GM12875 (cell line): ENCODE measurements at regions not wholly inside any gene's neighbourhood (a gene's known extent, or its start where the extent isn't known, plus 50 kb on each side); places are given as distances from the start of the nearest gene placed in this dataset.

Experiments
- H3K4me3 ChIP-seq: one replicate; pipeline ENCODE4 v1.5.1; 2011; ENCODE audit warnings: low read depth, low read length, control low read depth
- CTCF ChIP-seq: IDR thresholded peaks from 2 replicates; pipeline ENCODE4 v1.5.1; 2011; ENCODE audit warnings: low read depth, mild to moderate bottlenecking, control low read depth, inconsistent platforms, low read length, moderate library complexity, borderline replicate concordance; ENCODE audit not compliant: insufficient read depth

GRCh38 chr4:37023504-37023903 is 221.0 kb upstream of the NWD2 start:
- no peak for TF ChIP-seq CTCF
- H3K4me3 ChIP-seq = no peak overlapping the region

DNA sequence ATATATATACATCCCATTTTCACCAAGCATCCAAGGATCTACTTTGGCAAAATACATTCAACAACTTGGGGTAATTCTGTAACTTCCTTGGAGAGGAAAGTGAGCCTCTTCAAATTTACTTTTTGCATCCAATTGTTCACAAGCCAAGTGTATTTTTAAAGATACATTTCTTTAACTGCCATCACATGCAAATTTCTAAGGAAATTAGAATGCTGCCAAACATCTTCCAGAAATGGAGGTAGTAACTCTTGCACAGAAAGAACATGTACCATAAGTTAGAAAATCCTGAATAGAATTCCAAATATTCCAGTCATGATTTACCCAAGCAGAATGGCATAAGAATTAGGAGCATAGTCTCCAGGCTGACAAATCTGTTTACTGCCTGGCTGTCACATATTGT is 220.5 kb upstream of the NWD2 start:
- H3K4me3 ChIP-seq = no peak overlapping the region
- TF ChIP-seq CTCF = no peak

- TF ChIP-seq CTCF = no peak
- no peak overlapping the region for H3K4me3 ChIP-seq
Observed at GRCh38 chr4:37040816-37041215, 203.7 kb upstream of the NWD2 start.

DNA sequence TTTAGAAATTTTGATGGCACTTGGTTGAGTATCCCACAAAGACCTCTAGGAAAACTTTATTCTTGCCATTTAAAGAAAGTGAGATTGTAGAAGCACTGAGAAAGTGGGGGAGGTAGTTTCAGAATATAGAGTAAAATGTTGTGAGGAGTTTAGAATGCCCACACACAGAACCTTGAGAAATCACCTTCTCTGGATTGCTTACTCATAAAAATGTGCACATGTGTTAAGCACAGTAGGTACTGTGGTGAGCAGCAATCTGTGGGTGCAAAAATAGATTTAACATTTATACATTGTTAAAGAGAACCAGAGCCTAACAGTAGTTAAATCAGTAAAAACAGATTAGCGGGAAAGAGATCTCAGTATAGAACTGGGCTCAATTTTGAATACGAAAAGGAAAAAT is 201.2 kb upstream of the NWD2 start:
- H3K4me3 ChIP-seq = no peak overlapping the region
- no peak for TF ChIP-seq CTCF

DNA sequence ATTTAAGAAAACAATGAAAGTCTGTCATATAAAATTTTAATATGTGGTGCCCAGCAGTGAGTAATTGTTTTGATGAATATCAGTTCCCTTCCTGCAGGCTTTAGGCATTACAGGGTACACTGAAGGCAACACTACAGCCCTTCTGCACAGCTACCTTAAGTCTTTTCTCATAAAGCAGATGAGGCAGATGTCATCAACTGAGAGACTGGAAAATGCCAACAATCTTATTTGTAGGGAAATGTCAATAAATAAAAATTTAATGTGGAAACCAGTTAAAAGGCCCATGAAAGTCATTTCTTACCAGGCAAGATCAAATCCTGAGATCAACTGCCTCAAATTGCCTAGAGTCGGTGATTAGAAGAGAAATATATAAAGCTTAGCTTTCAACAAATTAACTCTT is 193.4 kb upstream of the NWD2 start:
- no peak overlapping the region for H3K4me3 ChIP-seq
- no peak for TF ChIP-seq CTCF

DNA sequence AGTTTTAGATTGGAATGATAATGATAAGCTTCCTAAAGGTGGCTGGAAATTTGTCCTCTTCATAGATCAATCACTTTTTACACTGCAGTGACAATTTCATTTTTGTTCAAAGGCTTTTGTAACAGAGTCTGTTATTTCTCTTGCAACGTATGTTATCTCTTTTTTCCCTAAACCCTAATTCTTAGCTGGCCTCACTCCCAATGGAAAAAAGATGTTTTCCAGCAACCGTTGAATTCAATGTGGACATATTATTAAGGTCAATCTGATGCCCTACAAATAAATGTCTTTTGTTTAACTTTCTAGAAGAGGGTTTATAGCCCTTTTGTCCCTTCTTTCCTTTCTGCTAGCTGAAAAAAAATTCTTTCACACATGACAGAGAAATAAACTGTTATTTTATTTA is 192.7 kb upstream of the NWD2 start:
- H3K4me3 ChIP-seq = no peak overlapping the region
- no peak for TF ChIP-seq CTCF

DNA sequence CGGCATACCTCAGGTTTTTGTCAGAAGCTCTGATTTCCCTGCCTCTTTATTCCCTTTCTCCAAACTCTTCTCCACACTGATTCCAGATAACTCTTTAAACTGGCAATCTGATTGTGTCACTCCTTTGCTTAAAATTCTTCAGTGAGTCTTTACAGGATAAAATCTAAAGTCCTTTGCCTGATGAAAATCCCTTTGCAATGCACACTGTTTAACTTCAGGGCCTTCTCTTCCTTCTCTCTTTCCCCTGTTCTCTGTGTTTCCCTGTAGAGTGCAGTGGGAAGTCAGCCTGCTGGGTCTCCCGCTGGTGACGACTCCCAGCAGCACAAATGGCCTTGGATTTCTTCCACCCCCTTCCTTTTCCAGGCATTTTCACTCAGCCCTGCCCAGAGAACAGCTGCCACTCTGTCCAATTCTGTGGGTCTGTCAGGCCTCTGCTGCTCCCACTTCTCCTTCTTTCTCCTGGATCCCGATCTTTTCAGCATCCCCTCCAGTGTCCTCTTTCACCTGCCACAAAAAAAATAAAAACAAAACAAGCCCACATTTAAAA is 189.9 kb upstream of the NWD2 start:
- TF ChIP-seq CTCF = no peak
- H3K4me3 ChIP-seq = no peak overlapping the region
